GM12865 (cell line): ENCODE measurements at regions not wholly inside any gene's neighbourhood (a gene's known extent, or its start where the extent isn't known, plus 50 kb on each side); places are given as distances from the start of the nearest gene placed in this dataset.

Experiments used
- DNase-seq: peaks from one replicate; pipeline ENCODE4 v3.0.0; 2010; ENCODE audit warnings: low read depth
- H3K4me3 ChIP-seq: 2 replicates; pipeline ENCODE4 v1.5.1; 2011; ENCODE audit warnings: mild to moderate bottlenecking, low read depth, low read length, control low read depth
- TF ChIP-seq, protein P1 (sequence below): IDR thresholded peaks from 2 replicates; pipeline ENCODE4 v1.5.1; 2011; ENCODE audit warnings: low read length, control low read depth, low read depth, inconsistent platforms; ENCODE audit not compliant: insufficient read depth; ENCODE audit errors: missing control alignments

DNA sequence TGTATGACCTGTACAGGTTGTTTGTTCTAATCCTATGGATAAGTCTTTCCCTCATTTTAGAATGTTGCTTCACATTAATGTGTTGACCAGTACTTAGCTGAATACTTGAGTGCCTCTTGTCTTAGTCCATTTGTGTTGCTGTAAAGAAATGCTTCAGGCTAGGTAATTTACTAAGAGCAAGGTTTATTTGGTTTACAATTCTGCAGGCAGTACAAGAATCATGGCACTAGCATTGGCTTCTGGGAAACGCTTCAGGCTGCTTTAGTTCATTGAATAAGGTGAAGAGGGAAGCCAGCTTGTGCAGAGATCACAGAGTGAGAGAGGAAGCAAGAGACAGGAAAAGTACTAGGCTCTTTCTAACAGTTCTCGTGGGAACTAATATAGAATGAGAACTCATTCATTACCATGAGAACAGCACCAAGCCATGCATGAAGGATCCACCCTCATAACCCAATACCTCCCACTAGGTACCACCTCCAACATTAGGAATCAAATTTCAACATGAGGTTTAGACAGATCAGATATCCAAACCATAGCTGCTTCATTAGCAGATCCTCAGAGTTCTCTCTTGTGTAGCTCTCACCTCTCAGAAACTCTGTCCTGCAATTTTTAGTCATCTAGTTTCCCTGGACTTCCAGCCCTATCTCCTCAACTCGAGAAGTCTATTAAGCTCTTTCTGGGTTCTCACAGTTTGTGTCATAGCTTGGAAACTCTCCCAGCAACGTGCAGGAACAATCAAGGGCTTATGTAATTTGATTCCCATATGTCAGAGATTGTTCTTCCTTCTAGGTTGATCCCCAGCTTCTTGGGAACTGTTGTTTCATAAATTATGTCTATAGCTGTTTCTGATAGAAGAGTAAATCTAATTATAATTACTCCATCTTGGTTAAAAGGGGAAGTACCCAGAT is 2082.3 kb upstream of the CELF4 start:
- TF ChIP-seq, protein P1, sequence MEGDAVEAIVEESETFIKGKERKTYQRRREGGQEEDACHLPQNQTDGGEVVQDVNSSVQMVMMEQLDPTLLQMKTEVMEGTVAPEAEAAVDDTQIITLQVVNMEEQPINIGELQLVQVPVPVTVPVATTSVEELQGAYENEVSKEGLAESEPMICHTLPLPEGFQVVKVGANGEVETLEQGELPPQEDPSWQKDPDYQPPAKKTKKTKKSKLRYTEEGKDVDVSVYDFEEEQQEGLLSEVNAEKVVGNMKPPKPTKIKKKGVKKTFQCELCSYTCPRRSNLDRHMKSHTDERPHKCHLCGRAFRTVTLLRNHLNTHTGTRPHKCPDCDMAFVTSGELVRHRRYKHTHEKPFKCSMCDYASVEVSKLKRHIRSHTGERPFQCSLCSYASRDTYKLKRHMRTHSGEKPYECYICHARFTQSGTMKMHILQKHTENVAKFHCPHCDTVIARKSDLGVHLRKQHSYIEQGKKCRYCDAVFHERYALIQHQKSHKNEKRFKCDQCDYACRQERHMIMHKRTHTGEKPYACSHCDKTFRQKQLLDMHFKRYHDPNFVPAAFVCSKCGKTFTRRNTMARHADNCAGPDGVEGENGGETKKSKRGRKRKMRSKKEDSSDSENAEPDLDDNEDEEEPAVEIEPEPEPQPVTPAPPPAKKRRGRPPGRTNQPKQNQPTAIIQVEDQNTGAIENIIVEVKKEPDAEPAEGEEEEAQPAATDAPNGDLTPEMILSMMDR: no peak
- no peak overlapping the region for H3K4me3 ChIP-seq
- no peak for DNase-seq

DNA sequence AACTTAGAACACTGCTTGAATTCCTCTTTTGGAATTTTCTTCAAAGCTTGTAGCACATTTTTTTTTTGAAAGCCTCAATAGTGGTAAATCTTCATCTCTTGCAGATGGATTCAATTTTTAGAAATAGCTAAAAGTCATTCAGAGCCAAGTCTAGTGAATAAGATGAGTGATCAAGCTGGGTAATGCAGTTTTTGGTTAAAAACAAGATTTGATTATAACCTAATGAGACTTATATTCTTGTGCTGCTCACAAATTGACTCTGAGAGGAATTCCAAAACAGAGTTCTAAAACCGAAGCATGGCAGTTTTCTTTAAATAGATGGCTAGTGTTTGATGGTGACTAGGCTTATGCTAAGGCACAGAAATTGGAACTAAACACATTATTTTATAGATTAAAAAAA is 2072.6 kb upstream of the CELF4 start:
- DNase-seq: no peak
- TF ChIP-seq, protein P1: no peak
- H3K4me3 ChIP-seq: no peak overlapping the region

DNA sequence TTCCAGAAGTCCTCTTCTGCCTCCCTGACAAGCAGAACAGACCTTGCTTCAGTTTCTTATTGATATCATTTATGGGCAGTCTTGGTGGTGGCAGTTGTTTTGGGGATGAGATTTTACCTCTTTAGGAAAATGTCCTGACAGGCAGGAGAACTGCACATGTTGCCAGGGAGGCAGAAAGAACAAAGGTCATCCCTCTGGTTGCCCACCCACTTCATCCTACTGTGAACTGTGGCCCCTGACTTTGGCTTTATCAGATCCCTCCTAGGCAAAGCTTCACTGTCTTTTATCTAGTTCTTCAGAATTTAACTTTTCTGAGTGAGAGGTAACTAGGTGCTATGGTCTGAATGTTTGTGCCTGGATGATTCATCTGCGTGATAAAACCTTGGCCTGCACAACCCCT is 2071.3 kb upstream of the CELF4 start:
- TF ChIP-seq, protein P1: no peak
- no peak overlapping the region for H3K4me3 ChIP-seq
- DNase-seq: no peak

DNA sequence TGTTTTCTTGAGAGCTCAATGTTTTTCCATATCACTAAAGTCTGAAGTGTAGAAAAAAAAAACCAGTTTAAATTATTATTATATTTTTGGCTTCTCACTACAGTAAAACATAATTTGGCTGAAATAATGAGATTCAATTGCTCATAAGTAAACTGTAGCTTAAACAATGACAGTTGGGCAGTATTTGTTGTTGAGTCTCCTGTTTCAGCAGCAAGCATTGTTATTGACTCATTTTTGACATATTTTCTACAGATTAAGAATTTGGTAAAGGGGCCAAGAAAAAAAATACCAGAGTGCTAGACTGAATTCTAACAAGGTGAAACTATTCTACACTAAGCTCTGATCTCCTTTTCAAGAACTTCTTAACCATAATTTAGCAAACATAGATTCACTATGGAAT is 2070.4 kb upstream of the CELF4 start:
- TF ChIP-seq, protein P1: no peak
- DNase-seq: no peak
- H3K4me3 ChIP-seq: no peak overlapping the region

DNA sequence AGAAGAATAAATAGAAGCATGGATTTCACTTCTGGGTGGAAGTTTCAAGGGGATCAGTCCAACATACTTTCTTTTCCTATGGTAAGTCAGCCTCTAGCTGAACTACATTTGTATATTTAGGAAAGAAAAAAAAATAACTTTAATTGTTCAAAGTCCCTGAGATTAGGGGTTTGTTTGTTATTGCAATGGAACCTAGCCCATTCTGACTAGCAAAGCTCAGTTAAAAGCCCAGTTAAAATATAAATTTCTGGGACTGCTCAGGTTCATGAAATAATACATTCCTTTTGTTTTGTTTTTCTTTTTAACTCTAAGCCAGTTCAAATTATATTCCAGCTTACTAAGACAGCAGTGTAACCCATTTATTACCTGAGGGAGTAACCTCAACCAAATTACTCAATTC is 2069.6 kb upstream of the CELF4 start:
- H3K4me3 ChIP-seq: no peak overlapping the region
- DNase-seq: no peak
- TF ChIP-seq, protein P1: no peak

DNA sequence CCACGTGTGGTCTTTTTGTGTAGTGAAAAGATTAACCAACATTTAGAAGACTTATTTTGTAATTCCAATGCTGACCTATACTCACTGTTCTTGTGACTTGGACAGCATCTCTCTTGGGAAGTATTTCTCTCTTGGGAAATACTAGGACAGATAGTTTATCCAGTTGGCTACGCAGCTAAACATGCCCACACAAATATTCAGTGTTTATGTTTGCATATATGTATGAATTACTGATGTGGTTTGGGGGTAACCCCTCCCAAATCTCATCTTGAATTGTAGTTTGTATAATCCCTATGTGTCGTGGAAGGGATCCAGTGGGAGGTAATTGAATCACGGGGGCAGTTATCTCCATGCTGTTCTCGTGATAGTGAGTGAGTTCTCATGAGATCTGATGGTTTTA is 2062.3 kb upstream of the CELF4 start:
- no peak for DNase-seq
- no peak overlapping the region for H3K4me3 ChIP-seq
- TF ChIP-seq, protein P1: no peak

DNA sequence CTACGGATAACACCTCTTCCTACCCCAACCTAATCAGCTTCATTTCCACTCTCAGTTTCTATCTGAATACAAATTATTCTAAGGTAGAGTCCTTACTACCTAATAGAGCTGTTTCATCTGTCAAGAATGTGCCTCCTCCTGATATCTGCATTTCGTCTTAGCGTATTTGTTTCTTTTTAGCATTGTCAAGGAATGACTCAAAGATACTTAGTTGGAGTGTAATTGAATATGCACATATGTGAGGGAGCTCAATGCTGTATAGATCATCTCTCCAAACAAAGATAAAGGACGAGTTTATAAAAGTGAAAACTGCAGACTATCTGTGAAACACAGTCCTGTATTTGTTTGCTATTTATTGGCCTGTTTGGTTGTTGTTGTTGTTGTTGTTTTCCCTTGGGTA is 2059.4 kb upstream of the CELF4 start:
- no peak for DNase-seq
- no peak overlapping the region for H3K4me3 ChIP-seq
- TF ChIP-seq, protein P1: no peak
